SU-DHL-6 (cell line): ENCODE measurements at regions not wholly inside any gene's neighbourhood (a gene's known extent, or its start where the extent isn't known, plus 50 kb on each side); places are given as distances from the start of the nearest gene placed in this dataset.

Source experiments
- H2AFZ ChIP-seq: fragments of 200-600 bp; sonication (generic); 2 replicates; pipeline ENCODE4 v1.6.1; 2014; ENCODE audit warnings: low read depth, mild to moderate bottlenecking, moderate library complexity, mixed read lengths, antibody characterized with exemption, low read length; ENCODE audit not compliant: severe bottlenecking
- H3F3A ChIP-seq: fragments of 200-600 bp; shearing (Covaris generic); 2 replicates; pipeline ENCODE4 v1.6.0; 2016; ENCODE audit warnings: antibody characterized with exemption, mild to moderate bottlenecking; ENCODE audit not compliant: insufficient read depth
- H3K27ac ChIP-seq: fragments of 200-600 bp; sonication (generic); 2 replicates; pipeline ENCODE4 v1.5.1; 2016; ENCODE audit warnings: low read depth, mild to moderate bottlenecking, low read length, moderate library complexity, mixed read lengths
- H3K27me3 ChIP-seq: fragments of 200-600 bp; sonication (generic), shearing (Covaris generic); 2 replicates; pipeline ENCODE4 v1.6.0; 2014; ENCODE audit warnings: mild to moderate bottlenecking, low read length
- H3K36me3 ChIP-seq: fragments of 200-600 bp; sonication (generic); 2 replicates; pipeline ENCODE4 v1.6.1; 2014; ENCODE audit warnings: mild to moderate bottlenecking, low read length, mixed read lengths
- H3K4me2 ChIP-seq: fragments of 300-600, 200-600 bp; shearing (Covaris generic), sonication (generic); 2 replicates; pipeline ENCODE4 v1.6.0; 2014; ENCODE audit warnings: low read length, low read depth, mild to moderate bottlenecking; ENCODE audit not compliant: poor library complexity, severe bottlenecking
- H3K4me3 ChIP-seq: fragments of 200-600 bp; sonication (generic); 2 replicates; pipeline ENCODE4 v1.5.1; 2014; ENCODE audit warnings: antibody characterized with exemption, low read length, mild to moderate bottlenecking, mixed read lengths; ENCODE audit not compliant: insufficient read depth, poor library complexity, severe bottlenecking
- H3K79me2 ChIP-seq: fragments of 200-600 bp; sonication (generic); 2 replicates; pipeline ENCODE4 v1.6.1; 2014; ENCODE audit warnings: mild to moderate bottlenecking, low read length, moderate library complexity; ENCODE audit not compliant: insufficient read depth
- H3K9ac ChIP-seq: fragments of 200-600 bp; sonication (generic); 2 replicates; pipeline ENCODE4 v1.7.0; 2014; ENCODE audit warnings: mild to moderate bottlenecking, low read length
- H3K9me2 ChIP-seq: fragments of 200-600 bp; sonication (generic); replicated peaks from 2 replicates; pipeline ENCODE4 v1.6.1; 2014; ENCODE audit warnings: low read length; ENCODE audit not compliant: insufficient read depth
- H3K9me3 ChIP-seq: fragments of 200-600 bp; sonication (generic); 2 replicates; pipeline ENCODE4 v1.6.1; 2014; ENCODE audit warnings: low read length, mixed read lengths; ENCODE audit not compliant: insufficient read depth
- H4K20me1 ChIP-seq: fragments of 200-600 bp; sonication (generic); 2 replicates; pipeline ENCODE4 v1.6.1; 2014; ENCODE audit warnings: low read depth, mild to moderate bottlenecking, antibody characterized with exemption, low read length, moderate library complexity, mixed read lengths
- EZH2phosphoT487 ChIP-seq: fragments of 200-600 bp; sonication (generic), shearing (Covaris generic); conservative IDR thresholded peaks from 2 replicates; pipeline ENCODE4 v1.6.1; 2018; ENCODE audit warnings: mild to moderate bottlenecking, antibody characterized with exemption, low read length, moderate library complexity, mixed read lengths
- TF ChIP-seq, protein P1 (sequence below): fragments of 200-600 bp; sonication (generic); IDR thresholded peaks from one replicate; pipeline ENCODE4 v1.5.1; 2017; ENCODE audit warnings: antibody characterized with exemption, mild to moderate bottlenecking, low read length, moderate library complexity; ENCODE audit not compliant: insufficient read depth, poor library complexity, severe bottlenecking

DNA sequence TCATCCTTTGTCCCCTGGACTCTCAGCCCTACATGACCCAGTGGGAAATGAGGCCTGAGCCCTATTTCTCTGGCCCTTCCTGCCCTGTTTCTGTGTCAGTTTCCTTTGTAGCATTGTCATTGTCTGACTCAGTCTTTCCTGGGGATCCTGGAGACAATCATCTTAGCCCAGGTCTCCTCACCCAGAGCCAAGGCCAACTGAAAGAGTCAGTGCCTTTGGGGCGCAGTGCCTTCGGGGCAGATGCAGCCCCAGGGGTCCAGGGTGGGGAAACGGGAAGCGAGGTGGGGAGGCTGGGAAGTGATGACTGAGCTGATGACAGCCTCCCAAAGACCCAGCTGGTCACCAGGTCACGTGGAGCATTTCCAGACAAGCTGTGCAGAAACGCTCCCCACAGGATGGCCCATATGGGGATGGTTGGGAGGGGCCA is 93.3 kb upstream of the SULF2 start:
- Histone ChIP-seq H4K20me1 (no peaks in the 10 kb centered on the region), H3K4me2 (no peak overlapping the region), H3K27me3 (no peaks in the 10 kb centered on the region), H3K4me3 (no peak overlapping the region), H3F3A (no peaks in the 10 kb centered on the region), H3K9me3 (no peaks in the 10 kb centered on the region), H3K79me2 (no peaks in the 10 kb centered on the region), H3K9ac (no peak overlapping the region), H3K36me3 (no peaks in the 10 kb centered on the region), H3K27ac (no peak overlapping the region), H3K9me2 (no peaks in the 10 kb centered on the region), H2AFZ (no peak overlapping the region)
- TF ChIP-seq EZH2phosphoT487, result no peak
- TF ChIP-seq, protein P1, sequence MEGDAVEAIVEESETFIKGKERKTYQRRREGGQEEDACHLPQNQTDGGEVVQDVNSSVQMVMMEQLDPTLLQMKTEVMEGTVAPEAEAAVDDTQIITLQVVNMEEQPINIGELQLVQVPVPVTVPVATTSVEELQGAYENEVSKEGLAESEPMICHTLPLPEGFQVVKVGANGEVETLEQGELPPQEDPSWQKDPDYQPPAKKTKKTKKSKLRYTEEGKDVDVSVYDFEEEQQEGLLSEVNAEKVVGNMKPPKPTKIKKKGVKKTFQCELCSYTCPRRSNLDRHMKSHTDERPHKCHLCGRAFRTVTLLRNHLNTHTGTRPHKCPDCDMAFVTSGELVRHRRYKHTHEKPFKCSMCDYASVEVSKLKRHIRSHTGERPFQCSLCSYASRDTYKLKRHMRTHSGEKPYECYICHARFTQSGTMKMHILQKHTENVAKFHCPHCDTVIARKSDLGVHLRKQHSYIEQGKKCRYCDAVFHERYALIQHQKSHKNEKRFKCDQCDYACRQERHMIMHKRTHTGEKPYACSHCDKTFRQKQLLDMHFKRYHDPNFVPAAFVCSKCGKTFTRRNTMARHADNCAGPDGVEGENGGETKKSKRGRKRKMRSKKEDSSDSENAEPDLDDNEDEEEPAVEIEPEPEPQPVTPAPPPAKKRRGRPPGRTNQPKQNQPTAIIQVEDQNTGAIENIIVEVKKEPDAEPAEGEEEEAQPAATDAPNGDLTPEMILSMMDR, result no peak

DNA sequence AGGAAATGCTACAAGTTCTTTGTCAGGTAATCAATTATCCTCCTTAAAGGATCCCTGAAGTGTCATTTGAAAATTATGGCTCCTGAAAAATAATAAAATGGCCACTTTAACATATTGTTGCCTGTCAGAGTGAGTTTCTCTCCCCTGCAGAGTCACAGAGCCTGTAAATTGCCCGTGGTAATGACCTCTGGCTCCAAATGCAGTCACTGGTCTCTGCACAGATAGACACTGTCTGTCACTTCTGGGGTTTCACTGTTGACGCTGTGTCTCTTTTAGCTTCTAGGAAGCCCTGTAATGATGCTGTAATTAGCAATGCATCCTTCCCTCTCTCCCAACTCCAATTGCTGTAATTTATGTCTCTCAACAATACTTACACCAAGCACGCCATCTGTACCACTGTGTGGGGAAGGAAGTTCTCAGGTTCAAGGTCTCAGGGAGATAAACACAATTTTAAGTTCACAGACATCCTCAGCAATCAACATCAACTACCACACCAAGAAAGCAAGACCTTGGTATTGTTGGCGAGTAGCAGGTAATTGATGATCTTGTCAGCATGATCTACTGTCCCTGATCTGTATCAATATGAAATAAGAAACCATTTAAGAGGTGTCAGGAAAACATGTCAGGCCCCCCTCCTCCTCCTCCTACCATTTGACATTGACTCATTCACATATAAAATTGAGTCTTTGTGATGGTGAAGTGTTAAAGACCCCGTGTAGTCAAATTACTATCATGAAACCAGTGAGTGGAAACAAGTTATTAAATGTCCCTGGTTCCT is 91.2 kb upstream of the SULF2 start:
- TF ChIP-seq, protein P1, result no peak
- no peak for TF ChIP-seq EZH2phosphoT487
- Histone ChIP-seq H3K27ac (no peak overlapping the region), H3K9me3 (no peaks in the 10 kb centered on the region), H3F3A (no peaks in the 10 kb centered on the region), H3K9me2 (no peaks in the 10 kb centered on the region), H3K4me3 (no peak overlapping the region), H3K36me3 (no peaks in the 10 kb centered on the region), H2AFZ (no peak overlapping the region), H3K79me2 (no peaks in the 10 kb centered on the region), H3K9ac (no peak overlapping the region), H4K20me1 (no peaks in the 10 kb centered on the region), H3K27me3 (no peaks in the 10 kb centered on the region), H3K4me2 (no peak overlapping the region)

DNA sequence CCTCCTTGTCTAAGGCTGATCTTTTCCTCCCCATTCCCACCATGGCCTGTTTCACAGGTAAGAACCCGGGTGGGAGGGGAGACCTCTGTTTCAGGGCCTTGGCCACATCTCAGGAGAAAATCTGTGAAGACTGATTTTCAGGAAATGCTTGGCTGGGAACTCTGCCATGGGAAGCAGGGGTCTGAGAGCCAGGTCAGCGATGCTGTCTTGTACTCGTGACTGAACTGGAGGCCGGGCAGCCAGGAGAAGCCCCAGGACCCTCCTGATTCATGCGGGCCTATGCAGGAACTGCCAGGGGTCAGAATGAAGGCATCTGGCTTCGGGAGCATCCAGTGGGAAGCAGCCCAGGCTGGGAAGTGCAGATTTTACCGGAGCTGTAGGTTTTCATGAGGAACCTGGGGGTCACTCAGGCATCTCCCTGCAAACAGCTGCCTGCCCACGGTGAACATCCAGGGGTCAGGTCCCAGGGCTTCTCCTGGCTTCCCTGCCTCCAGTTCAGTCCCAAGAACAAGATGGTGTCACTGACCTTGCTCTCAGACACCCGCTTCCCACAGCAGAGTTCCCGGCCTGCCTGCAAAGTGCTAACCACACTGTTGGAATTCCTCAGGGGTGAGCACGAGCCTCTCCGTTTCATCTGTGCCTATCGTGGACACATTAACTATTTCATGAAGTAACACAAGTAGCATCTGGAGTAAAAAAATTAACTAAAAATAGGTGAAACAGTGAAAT is 90.2 kb upstream of the SULF2 start:
- H3K27ac ChIP-seq, result no peak overlapping the region
- no peak overlapping the region for H2AFZ ChIP-seq
- no peaks in the 10 kb centered on the region; the same call in 1 of the 2 replicates for H3K27me3 ChIP-seq
- H4K20me1 ChIP-seq, result no peaks in the 10 kb centered on the region
- TF ChIP-seq, protein P1, result no peak
- TF ChIP-seq EZH2phosphoT487, result no peak
- H3K9ac ChIP-seq, result no peak overlapping the region
- no peak overlapping the region for H3K4me3 ChIP-seq
- no peaks in the 10 kb centered on the region for H3F3A ChIP-seq
- H3K9me2 ChIP-seq, result no peaks in the 10 kb centered on the region
- no peaks in the 10 kb centered on the region for H3K36me3 ChIP-seq
- no peak overlapping the region for H3K4me2 ChIP-seq
- no peaks in the 10 kb centered on the region for H3K79me2 ChIP-seq
- H3K9me3 ChIP-seq, result no peaks in the 10 kb centered on the region
